Peyer's patch (tissue), 4 donors: ENCODE measurements at regions not wholly inside any gene's neighbourhood (a gene's known extent, or its start where the extent isn't known, plus 50 kb on each side); places are given as distances from the start of the nearest gene placed in this dataset.

Source experiments
- POLR2A ChIP-seq, 2 donors: fragments of 450-650 bp; IDR thresholded peaks; one replicate each; pipeline ENCODE4 v1.5.1; 2017; ENCODE audit warnings: antibody characterized with exemption in 2 of 2, mild to moderate bottlenecking in 2 of 2, moderate library complexity in 2 of 2
- TF ChIP-seq, protein P1 (sequence below), 6 experiments: fragments of 450-650 bp in 4 of 6; fragments of 200-600 bp in 2 of 6; sonication (generic) in 1 of 6; IDR thresholded peaks; one replicate each; pipeline ENCODE4 v1.5.1; 2017 to 2019; ENCODE audit warnings: antibody characterized with exemption in 6 of 6, mild to moderate bottlenecking in 3 of 6, moderate library complexity in 1 of 6

DNA sequence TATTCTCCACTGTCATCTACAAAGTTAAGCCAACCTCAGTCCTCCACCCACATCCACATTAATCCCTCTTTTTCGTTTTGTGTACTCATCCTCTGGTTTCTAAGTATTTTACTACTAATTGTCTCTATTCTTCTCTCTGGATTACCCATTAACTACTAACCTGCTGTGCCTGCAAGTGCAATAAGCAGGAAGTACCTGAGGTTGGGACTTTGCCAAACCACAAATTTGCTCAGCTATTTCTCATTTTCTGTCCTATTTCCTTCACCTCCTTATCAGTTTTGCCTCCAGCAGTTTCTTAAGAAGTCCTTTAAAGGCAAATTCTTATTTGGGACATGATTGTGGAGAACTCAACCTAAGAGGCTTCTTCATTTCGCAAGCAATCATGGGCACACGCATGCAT lies 1708.9 kb downstream of the SLITRK5 start:
- TF ChIP-seq, protein P1, sequence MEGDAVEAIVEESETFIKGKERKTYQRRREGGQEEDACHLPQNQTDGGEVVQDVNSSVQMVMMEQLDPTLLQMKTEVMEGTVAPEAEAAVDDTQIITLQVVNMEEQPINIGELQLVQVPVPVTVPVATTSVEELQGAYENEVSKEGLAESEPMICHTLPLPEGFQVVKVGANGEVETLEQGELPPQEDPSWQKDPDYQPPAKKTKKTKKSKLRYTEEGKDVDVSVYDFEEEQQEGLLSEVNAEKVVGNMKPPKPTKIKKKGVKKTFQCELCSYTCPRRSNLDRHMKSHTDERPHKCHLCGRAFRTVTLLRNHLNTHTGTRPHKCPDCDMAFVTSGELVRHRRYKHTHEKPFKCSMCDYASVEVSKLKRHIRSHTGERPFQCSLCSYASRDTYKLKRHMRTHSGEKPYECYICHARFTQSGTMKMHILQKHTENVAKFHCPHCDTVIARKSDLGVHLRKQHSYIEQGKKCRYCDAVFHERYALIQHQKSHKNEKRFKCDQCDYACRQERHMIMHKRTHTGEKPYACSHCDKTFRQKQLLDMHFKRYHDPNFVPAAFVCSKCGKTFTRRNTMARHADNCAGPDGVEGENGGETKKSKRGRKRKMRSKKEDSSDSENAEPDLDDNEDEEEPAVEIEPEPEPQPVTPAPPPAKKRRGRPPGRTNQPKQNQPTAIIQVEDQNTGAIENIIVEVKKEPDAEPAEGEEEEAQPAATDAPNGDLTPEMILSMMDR (IDR thresholded peaks at IDR 0.05), result no peak
- TF ChIP-seq POLR2A (IDR thresholded peaks at IDR 0.05), result no peak
